ENCODE measurements at regions not wholly inside any gene's neighbourhood (a gene's known extent, or its start where the extent isn't known, plus 50 kb on each side); places are given as distances from the start of the nearest gene placed in this dataset.

- no peak for TF ChIP-seq REST (IDR thresholded peaks at IDR 0.05; ENCODE audit: insufficient read depth in 1 of 2, low read depth in 2 of 2, low read length in 2 of 2)
- TF ChIP-seq POLR2AphosphoS5 (IDR thresholded peaks at IDR 0.05; ENCODE audit: low read depth, low read length): no peak
- no peak for TF ChIP-seq TAF1 (IDR thresholded peaks at IDR 0.05; ENCODE audit: borderline replicate concordance, insufficient read depth, low read length)
- TF ChIP-seq FOXP2 (optimal IDR thresholded peaks at IDR 0.05; ENCODE audit: borderline replicate concordance, extremely low read depth, extremely low read length, insufficient read depth): no peak
- TF ChIP-seq SIN3A (IDR thresholded peaks at IDR 0.05; ENCODE audit: borderline replicate concordance, insufficient read depth, low read length): no peak
These were observed 276.0 kb downstream of the CYRIA start for GRCh38 chr2:16389611-16390010.
